WTC11 (cell line): ENCODE measurements at regions not wholly inside any gene's neighbourhood (a gene's known extent, or its start where the extent isn't known, plus 50 kb on each side); places are given as distances from the start of the nearest gene placed in this dataset.

Source experiments
- ATF2 ChIP-seq: sonication (generic); formaldehyde crosslinking; IDR thresholded peaks from 2 replicates; pipeline ENCODE4 v1.8.1; 2022; ENCODE audit warnings: low read depth, missing genetic modification reagents, borderline replicate concordance
- CDX4 ChIP-seq: fragments of 250-450 bp; sonication (Bioruptor Pico); IDR thresholded peaks from 2 replicates; pipeline ENCODE4 v1.9.0; 2021; ENCODE audit warnings: moderate library complexity, mild to moderate bottlenecking, inconsistent platforms, borderline replicate concordance
- CTCF ChIP-seq: fragments of 200-600 bp; IDR thresholded peaks from 2 replicates; pipeline ENCODE4 v1.8.0; 2022; ENCODE audit warnings: antibody characterized with exemption
- ETV6 ChIP-seq: sonication (generic); formaldehyde crosslinking; IDR thresholded peaks from 2 replicates; pipeline ENCODE4 v1.8.1; 2022; ENCODE audit warnings: mild to moderate bottlenecking, missing genetic modification reagents

- no peak for TF ChIP-seq ETV6 (CRISPR knock-in tag)
- TF ChIP-seq ATF2 (CRISPR knock-in tag), result no peak
- no peak for TF ChIP-seq CDX4 (CRISPR knock-in tag)
- no peak for TF ChIP-seq CTCF
These were observed 67.3 kb upstream of the GALNT9 start for GRCh38 chr12:132396657-132397056.
